ENCODE measurements at regions not wholly inside any gene's neighbourhood (a gene's known extent, or its start where the extent isn't known, plus 50 kb on each side); places are given as distances from the start of the nearest gene placed in this dataset.
"Not testable (repeated sequence)": the region's sequence is repeated elsewhere in the genome, so short reads cannot be mapped to it uniquely, and the experiment has no call there.

GRCh38 chr7:149635561-149636329 lies 137.6 kb downstream of the ZNF467 start:
- H3K36me3 ChIP-seq (ENCODE audit: control insufficient read depth, insufficient read depth, low read length) = no peaks in the 10 kb centered on the region

GRCh38 chr7:149633976-149634945 lies 136.7 kb upstream of the ZNF746 start:
- no peak for DNase-seq (ENCODE audit: low read depth)
- peaks cover 7% of the 10 kb centered on the region for H3K27me3 ChIP-seq (ENCODE audit: control insufficient read depth, insufficient read depth, low read length)
- H3K36me3 ChIP-seq (ENCODE audit: control insufficient read depth, insufficient read depth, low read length) = no peaks in the 10 kb centered on the region
- no peak overlapping the region for H3K4me3 ChIP-seq (ENCODE audit: low read depth, low read length)
- TF ChIP-seq, protein P1, sequence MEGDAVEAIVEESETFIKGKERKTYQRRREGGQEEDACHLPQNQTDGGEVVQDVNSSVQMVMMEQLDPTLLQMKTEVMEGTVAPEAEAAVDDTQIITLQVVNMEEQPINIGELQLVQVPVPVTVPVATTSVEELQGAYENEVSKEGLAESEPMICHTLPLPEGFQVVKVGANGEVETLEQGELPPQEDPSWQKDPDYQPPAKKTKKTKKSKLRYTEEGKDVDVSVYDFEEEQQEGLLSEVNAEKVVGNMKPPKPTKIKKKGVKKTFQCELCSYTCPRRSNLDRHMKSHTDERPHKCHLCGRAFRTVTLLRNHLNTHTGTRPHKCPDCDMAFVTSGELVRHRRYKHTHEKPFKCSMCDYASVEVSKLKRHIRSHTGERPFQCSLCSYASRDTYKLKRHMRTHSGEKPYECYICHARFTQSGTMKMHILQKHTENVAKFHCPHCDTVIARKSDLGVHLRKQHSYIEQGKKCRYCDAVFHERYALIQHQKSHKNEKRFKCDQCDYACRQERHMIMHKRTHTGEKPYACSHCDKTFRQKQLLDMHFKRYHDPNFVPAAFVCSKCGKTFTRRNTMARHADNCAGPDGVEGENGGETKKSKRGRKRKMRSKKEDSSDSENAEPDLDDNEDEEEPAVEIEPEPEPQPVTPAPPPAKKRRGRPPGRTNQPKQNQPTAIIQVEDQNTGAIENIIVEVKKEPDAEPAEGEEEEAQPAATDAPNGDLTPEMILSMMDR (IDR thresholded peaks at IDR 0.05; ENCODE audit: insufficient read depth, low read length, poor library complexity, severe bottlenecking) = no peak

More at GRCh38 chr7:149635561-149636329, 137.6 kb downstream of the ZNF467 start:
- Histone ChIP-seq H3K4me3 (ENCODE audit: low read depth, low read length) (no peak overlapping the region), H3K27me3 (ENCODE audit: control insufficient read depth, insufficient read depth, low read length) (peaks cover 6% of the 10 kb centered on the region)
- no peak for DNase-seq (ENCODE audit: low read depth)
- TF ChIP-seq, protein P1 (IDR thresholded peaks at IDR 0.05; ENCODE audit: insufficient read depth, low read length, poor library complexity, severe bottlenecking) = no peak

DNA sequence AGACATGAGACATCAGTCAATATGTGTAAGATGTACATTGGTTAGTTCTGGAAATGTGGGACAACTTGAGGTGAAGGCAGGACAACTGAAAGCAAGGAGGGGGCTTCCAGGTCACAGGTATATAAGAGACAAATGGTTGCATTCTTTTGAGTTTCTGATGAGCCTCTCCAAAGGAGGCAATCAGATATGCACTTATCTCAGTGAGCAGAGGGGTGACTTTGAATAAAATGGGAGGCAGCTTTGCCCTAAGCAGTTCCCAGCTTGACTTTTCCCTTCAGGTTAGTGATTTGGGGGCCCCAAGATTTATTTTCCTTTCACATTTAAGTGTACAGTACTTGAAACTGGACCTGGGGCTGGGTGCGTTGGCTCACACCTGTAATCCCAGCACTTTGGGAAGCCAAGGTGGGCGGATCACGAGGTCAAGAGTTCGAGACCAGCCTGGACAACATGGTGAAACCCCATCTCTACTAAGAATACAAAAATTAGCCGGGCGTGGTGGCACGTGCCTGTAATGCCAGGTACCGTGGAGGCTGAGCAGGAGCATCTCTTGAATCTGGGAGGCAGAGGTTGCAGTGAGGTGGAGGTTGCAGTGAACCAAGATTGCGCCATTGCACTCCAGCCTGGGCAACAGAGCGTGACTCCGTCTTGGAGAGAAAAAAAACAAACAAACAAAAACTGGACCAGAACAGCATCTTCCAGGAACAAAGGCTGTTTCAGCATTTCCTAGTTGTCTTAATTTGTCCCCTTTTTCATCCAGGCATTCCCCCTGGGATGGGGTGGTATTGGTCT lies 130.9 kb upstream of the ZNF746 start:
- not testable (repeated sequence) for DNase-seq (ENCODE audit: low read depth); H3K36me3 ChIP-seq (ENCODE audit: control insufficient read depth, insufficient read depth, low read length); H3K4me3 ChIP-seq (ENCODE audit: low read depth, low read length)
- peaks cover 22% of the 10 kb centered on the region for H3K27me3 ChIP-seq (ENCODE audit: control insufficient read depth, insufficient read depth, low read length)

GRCh38 chr7:149627911-149628310 lies 130.3 kb upstream of the ZNF746 start:
- TF ChIP-seq, protein P1 (IDR thresholded peaks at IDR 0.05; ENCODE audit: insufficient read depth, low read length, poor library complexity, severe bottlenecking) = no peak
- no peak overlapping the region for H3K4me3 ChIP-seq (ENCODE audit: low read depth, low read length)
- H3K27me3 ChIP-seq (ENCODE audit: control insufficient read depth, insufficient read depth, low read length) = peaks cover 22% of the 10 kb centered on the region
- no peaks in the 10 kb centered on the region for H3K36me3 ChIP-seq (ENCODE audit: control insufficient read depth, insufficient read depth, low read length)
- DNase-seq (ENCODE audit: low read depth) = no peak

GRCh38 chr7:149626972-149627371 lies 129.4 kb upstream of the ZNF746 start:
- TF ChIP-seq, protein P1 (IDR thresholded peaks at IDR 0.05; ENCODE audit: insufficient read depth, low read length, poor library complexity, severe bottlenecking) = no peak
- DNase-seq (ENCODE audit: low read depth) = no peak
- Histone ChIP-seq H3K27me3 (ENCODE audit: control insufficient read depth, insufficient read depth, low read length) (peaks cover 21% of the 10 kb centered on the region), H3K36me3 (ENCODE audit: control insufficient read depth, insufficient read depth, low read length) (no peaks in the 10 kb centered on the region), H3K4me3 (ENCODE audit: low read depth, low read length) (no peak overlapping the region)
